Astrocyte (in vitro differentiated cells and primary cell): ENCODE measurements at regions not wholly inside any gene's neighbourhood (a gene's known extent, or its start where the extent isn't known, plus 50 kb on each side); places are given as distances from the start of the nearest gene placed in this dataset.

Source experiments
- DNase-seq: peaks from one replicate; pipeline ENCODE4 v3.0.0-alpha.2; 2010; ENCODE audit warnings: low read depth
- FAIRE-seq: peaks from 2 replicates; lab custom pipeline; 2011; peaks lifted over from hg19 to GRCh38; lab: Jason Lieb, UNC
- H2AFZ ChIP-seq: 2 replicates; pipeline ENCODE4 v1.6.0; 2012; ENCODE audit warnings: low read depth, low read length, inconsistent platforms
- H3K27ac ChIP-seq: 2 replicates; pipeline ENCODE4 v1.5.1; 2011; ENCODE audit warnings: low read depth, low read length, inconsistent platforms
- H3K27me3 ChIP-seq: 2 replicates; pipeline ENCODE4 v1.6.0; 2011; ENCODE audit warnings: low read length, inconsistent platforms; ENCODE audit not compliant: insufficient read depth
- H3K36me3 ChIP-seq: 2 replicates; pipeline ENCODE4 v1.5.1; 2011; ENCODE audit warnings: low read length, inconsistent platforms; ENCODE audit not compliant: insufficient read depth
- H3K4me1 ChIP-seq: 2 replicates; pipeline ENCODE4 v1.5.1; 2011; ENCODE audit warnings: low read length, inconsistent platforms; ENCODE audit not compliant: insufficient read depth
- H3K4me2 ChIP-seq: 2 replicates; pipeline ENCODE4 v1.6.0; 2012; ENCODE audit warnings: low read length, inconsistent platforms
- H3K4me3 ChIP-seq: 2 replicates; pipeline ENCODE4 v1.5.1; 2011; ENCODE audit warnings: low read depth, mild to moderate bottlenecking, low read length, inconsistent platforms; ENCODE audit not compliant: insufficient read depth
- H3K79me2 ChIP-seq: 2 replicates; pipeline ENCODE4 v1.6.0; 2012; ENCODE audit warnings: mild to moderate bottlenecking, low read length, inconsistent platforms; ENCODE audit not compliant: insufficient read depth
- H3K9ac ChIP-seq: 2 replicates; pipeline ENCODE4 v1.6.0; 2012; ENCODE audit warnings: mild to moderate bottlenecking, low read length, inconsistent platforms
- H3K9me3 ChIP-seq: 2 replicates; pipeline ENCODE4 v1.5.1; 2012; ENCODE audit warnings: low read depth, mild to moderate bottlenecking, low read length, inconsistent platforms; ENCODE audit not compliant: insufficient read depth
- H4K20me1 ChIP-seq: 2 replicates; pipeline ENCODE4 v1.6.0; 2012; ENCODE audit warnings: low read length, inconsistent platforms; ENCODE audit not compliant: insufficient read depth
- H3K27ac Mint-ChIP-seq: one replicate; pipeline ENCODE4 v1.8.0; 2021; ENCODE audit warnings: mild to moderate bottlenecking, mixed read lengths; ENCODE audit not compliant: unreplicated experiment
- H3K27me3 Mint-ChIP-seq: one replicate; pipeline ENCODE4 v1.8.0; 2021; ENCODE audit warnings: low read depth, mixed read lengths; ENCODE audit not compliant: unreplicated experiment
- H3K36me3 Mint-ChIP-seq: one replicate; pipeline ENCODE4 v1.8.0; 2021; ENCODE audit warnings: low read depth, mixed read lengths; ENCODE audit not compliant: unreplicated experiment
- H3K4me1 Mint-ChIP-seq: one replicate; pipeline ENCODE4 v1.8.0; 2021; ENCODE audit warnings: low read depth, mixed read lengths; ENCODE audit not compliant: unreplicated experiment
- H3K4me3 Mint-ChIP-seq: one replicate; pipeline ENCODE4 v1.8.0; 2021; ENCODE audit warnings: mild to moderate bottlenecking, moderate library complexity, mixed read lengths; ENCODE audit not compliant: unreplicated experiment
- H3K9me3 Mint-ChIP-seq: one replicate; pipeline ENCODE4 v1.8.0; 2021; ENCODE audit warnings: mild to moderate bottlenecking, mixed read lengths; ENCODE audit not compliant: unreplicated experiment
- CTCF ChIP-seq: IDR thresholded peaks from 2 replicates; pipeline ENCODE4 v1.5.1; 2011; ENCODE audit warnings: low read depth, mild to moderate bottlenecking, inconsistent platforms, low read length, moderate library complexity; ENCODE audit not compliant: insufficient read depth
- EZH2 ChIP-seq: IDR thresholded peaks from 2 replicates; pipeline ENCODE4 v1.6.1; 2012; ENCODE audit warnings: mild to moderate bottlenecking, low read length, inconsistent platforms; ENCODE audit not compliant: insufficient read depth

GRCh38 chr12:3935078-3935477 is 61.9 kb upstream of the PARP11 start:
- TF ChIP-seq EZH2, result no peak
- no peak for TF ChIP-seq CTCF
- H3K9me3 ChIP-seq, result no peaks in the 10 kb centered on the region
- no peaks in the 10 kb centered on the region for H3K79me2 ChIP-seq
- H2AFZ ChIP-seq, result no peak overlapping the region
- no peaks in the 10 kb centered on the region for H4K20me1 ChIP-seq
- no peaks in the 10 kb centered on the region for H3K9me3 Mint-ChIP-seq
- no peaks in the 10 kb centered on the region for H3K27me3 Mint-ChIP-seq
- no peaks in the 10 kb centered on the region for H3K27me3 ChIP-seq
- no peak overlapping the region for H3K9ac ChIP-seq
- no peaks in the 10 kb centered on the region for H3K4me1 ChIP-seq
- FAIRE-seq (no peak), DNase-seq (no peak)
- no peak overlapping the region for H3K4me2 ChIP-seq
- no peak overlapping the region for H3K27ac Mint-ChIP-seq
- peaks cover 21% of the 10 kb centered on the region for H3K4me1 Mint-ChIP-seq
- H3K4me3 ChIP-seq, result no peak overlapping the region
- H3K4me3 Mint-ChIP-seq, result no peak overlapping the region
- no peak overlapping the region for H3K27ac ChIP-seq
- H3K36me3 ChIP-seq, result no peaks in the 10 kb centered on the region
- H3K36me3 Mint-ChIP-seq, result no peaks in the 10 kb centered on the region

- no peaks in the 10 kb centered on the region for H3K9me3 ChIP-seq
- H3K9me3 Mint-ChIP-seq, result no peaks in the 10 kb centered on the region
- H3K4me1 Mint-ChIP-seq, result peaks cover 34% of the 10 kb centered on the region
- no peaks in the 10 kb centered on the region for H4K20me1 ChIP-seq
- H3K27me3 Mint-ChIP-seq, result no peaks in the 10 kb centered on the region
- no peak overlapping the region for H3K4me3 Mint-ChIP-seq
- no peak overlapping the region for H3K9ac ChIP-seq
- no peak for DNase-seq
- no peaks in the 10 kb centered on the region for H3K79me2 ChIP-seq
- no peaks in the 10 kb centered on the region for H3K36me3 ChIP-seq
- TF ChIP-seq CTCF (no peak), EZH2 (no peak)
- no peak overlapping the region for H2AFZ ChIP-seq
- no peak overlapping the region for H3K4me2 ChIP-seq
- H3K27ac ChIP-seq, result no peak overlapping the region
- H3K27ac Mint-ChIP-seq, result no peak overlapping the region
- no peak overlapping the region for H3K4me3 ChIP-seq
- no peaks in the 10 kb centered on the region for H3K36me3 Mint-ChIP-seq
- no peak for FAIRE-seq
- H3K4me1 ChIP-seq, result no peaks in the 10 kb centered on the region
- no peaks in the 10 kb centered on the region for H3K27me3 ChIP-seq
Measured at GRCh38 chr12:3933819-3934192, 60.6 kb upstream of the PARP11 start.

GRCh38 chr12:3933074-3933818 is 60.0 kb upstream of the PARP11 start:
- no peak overlapping the region for H3K4me3 Mint-ChIP-seq
- Histone ChIP-seq H3K4me2 (no peak overlapping the region), H3K9ac (no peak overlapping the region), H3K9me3 (no peaks in the 10 kb centered on the region), H3K27ac (no peak overlapping the region), H3K4me1 (no peaks in the 10 kb centered on the region), H3K36me3 (no peaks in the 10 kb centered on the region), H3K79me2 (no peaks in the 10 kb centered on the region), H3K4me3 (no peak overlapping the region), H3K27me3 (no peaks in the 10 kb centered on the region), H4K20me1 (no peaks in the 10 kb centered on the region), H2AFZ (no peak overlapping the region)
- H3K4me1 Mint-ChIP-seq, result peaks cover 39% of the 10 kb centered on the region
- H3K36me3 Mint-ChIP-seq, result no peaks in the 10 kb centered on the region
- H3K9me3 Mint-ChIP-seq, result no peaks in the 10 kb centered on the region
- no peak overlapping the region for H3K27ac Mint-ChIP-seq
- no peak for DNase-seq
- FAIRE-seq, result no peak
- no peaks in the 10 kb centered on the region for H3K27me3 Mint-ChIP-seq
- TF ChIP-seq CTCF (no peak), EZH2 (no peak)
